HG02884 (cell line): ENCODE measurements at regions not wholly inside any gene's neighbourhood (a gene's known extent, or its start where the extent isn't known, plus 50 kb on each side); places are given as distances from the start of the nearest gene placed in this dataset.
"Not testable (repeated sequence)": the region's sequence is repeated elsewhere in the genome, so short reads cannot be mapped to it uniquely, and the experiment has no call there.

Source experiments
- ATAC-seq: cut with Tn5 transposase; IDR thresholded peaks from one replicate; pipeline ENCODE4 v1.9.1; 2021; ENCODE audit warnings: mild to moderate bottlenecking, moderate library complexity; ENCODE audit not compliant: unreplicated experiment

DNA sequence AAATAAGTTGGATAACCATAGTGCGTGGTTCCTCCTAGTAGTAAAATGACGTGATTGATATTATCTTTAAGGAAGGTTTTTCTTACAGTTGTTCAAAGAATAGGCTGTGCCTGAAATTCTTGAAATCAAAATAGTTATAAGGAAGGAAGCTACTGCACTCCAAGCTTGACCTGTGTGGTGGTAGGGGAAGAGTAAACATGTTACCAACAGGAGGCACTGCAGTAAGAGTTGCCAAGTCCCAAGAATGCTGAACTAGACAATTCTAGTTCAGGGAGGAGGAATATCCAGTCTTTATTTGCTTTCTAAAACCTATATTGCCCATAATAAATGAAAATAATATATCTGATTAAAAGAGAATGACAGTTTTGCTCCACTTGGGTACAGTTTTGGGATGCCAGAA is 764.5 kb downstream of the TMTC2 start:
- no peak for ATAC-seq

- ATAC-seq, result no peak
These were observed 747.9 kb downstream of the TMTC2 start for GRCh38 chr12:83434600-83434999.

DNA sequence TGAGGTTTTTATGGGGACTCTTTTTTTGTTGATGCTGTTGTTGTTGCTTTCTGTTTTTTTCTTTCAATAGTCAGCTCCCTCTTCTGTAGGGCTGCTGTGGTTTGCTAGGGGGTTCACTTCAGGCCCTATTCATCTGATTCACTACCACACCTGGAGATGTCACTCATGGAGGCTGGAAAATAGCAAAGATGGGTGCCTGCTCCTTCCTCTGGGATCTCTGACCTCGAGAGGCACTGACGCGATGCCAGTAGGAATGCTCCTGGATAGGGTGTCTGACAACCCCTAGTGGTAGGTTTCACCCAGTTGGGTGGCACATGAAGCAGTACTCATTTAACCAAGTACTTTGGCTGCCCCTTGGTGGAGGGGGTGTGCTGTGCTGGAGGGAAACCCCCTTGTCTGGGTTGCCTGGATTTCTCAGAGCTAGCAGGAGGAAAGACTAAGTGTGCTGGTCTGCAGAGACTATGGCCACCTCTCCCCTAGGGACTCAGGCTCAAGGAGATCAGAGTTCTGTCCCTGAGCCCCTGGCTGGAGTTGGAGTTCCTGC is 745.5 kb downstream of the TMTC2 start:
- ATAC-seq, result no peak

- ATAC-seq, result not testable (repeated sequence)
These were observed 741.0 kb downstream of the TMTC2 start for GRCh38 chr12:83427586-83428136.

GRCh38 chr12:83414981-83415380 is 728.3 kb downstream of the TMTC2 start:
- ATAC-seq, result no peak

DNA sequence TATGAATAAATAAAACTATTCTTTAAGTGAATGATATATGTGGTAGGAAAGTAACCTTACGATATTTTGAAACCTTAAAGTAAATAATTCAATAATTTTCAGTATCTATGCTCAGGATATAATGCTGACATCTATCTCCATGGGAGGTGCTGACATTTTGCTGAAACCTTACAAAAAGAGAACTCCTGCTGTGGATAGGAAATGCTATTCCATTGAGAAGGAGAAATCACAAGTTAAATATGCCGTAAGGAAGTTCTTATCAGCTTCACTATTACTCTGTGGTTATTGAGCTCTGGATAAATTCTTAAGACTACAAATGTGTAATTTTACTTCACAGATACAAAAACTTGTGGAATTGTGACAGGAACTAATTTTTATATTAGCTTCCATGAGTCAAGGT is 722.1 kb downstream of the TMTC2 start:
- ATAC-seq, result no peak

- ATAC-seq, result no peak
These were observed 721.4 kb downstream of the TMTC2 start for GRCh38 chr12:83408146-83408545.

DNA sequence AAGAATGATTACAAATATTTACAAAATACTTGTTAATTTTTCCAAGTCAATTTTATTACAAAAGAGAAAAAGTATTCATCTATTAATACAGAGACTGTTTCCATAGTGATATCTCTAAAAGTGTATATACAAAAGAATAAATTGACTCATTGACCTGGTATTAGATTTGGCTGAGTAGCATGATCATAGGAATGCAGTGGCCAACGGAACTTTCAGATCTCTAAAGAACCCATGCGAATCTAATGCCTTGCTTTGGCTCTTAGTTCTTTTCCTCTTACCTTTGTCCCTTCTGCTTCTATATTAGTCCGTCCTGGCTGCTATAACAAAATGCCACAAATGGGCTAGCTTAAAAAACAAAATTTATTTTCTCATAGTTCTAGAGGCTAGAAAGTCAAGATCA is 717.8 kb downstream of the TMTC2 start:
- no peak for ATAC-seq

- ATAC-seq, result no peak
These were observed 703.5 kb downstream of the TMTC2 start for GRCh38 chr12:83390186-83390585.

DNA sequence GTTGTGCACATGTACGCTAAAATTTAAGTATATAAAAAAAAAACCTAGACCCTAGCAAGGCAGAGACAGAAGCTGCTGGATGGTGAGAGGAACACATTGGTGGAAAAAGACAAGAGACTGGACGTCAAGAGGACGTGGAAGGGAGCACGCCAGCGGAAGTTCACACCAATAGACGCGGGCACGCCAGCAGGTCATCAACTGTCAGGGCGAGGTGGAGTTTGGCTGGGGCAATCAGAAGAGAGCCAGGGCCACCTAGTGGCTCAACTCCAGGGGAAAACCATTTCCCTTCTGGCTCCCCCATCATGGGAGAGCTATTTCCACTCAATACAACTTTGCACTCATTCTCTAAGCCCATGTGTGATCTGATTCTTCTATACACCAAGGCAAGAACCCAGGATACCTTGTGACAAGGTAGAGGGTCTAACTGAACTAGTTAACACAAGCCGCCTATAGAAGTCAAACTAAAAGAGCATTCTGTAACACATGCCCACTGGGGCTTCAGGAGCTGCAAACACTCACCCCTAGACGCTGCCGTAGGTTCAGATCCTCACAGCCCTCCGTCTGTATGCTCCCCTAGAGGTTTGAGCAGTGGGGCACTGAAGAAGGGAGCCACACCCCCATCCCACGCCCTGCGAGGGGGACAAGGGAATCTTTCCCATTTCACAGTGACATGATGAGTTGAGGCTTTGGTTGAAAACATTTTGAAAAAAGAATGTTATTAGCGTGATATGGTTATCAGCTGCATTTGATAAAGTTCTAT is 702.7 kb downstream of the TMTC2 start:
- no peak for ATAC-seq

DNA sequence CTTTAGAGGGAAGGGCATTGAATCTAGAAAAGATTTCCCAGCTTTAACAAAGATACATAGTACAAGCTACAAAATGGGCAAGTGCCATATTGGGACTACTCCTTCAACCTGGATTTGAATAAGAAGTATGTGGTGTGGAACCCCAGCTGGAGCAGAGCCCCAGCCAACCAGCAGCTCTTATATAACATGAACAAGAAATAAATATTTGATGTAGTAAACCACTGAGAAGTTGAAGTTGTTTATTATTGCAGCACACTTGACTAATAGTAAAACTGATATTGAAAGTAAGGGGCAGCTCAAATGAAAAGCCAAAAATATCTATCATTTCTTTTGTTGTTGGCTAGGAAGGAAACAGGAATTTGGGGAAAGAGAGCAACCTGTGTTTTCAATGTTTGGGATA is 701.8 kb downstream of the TMTC2 start:
- no peak for ATAC-seq

DNA sequence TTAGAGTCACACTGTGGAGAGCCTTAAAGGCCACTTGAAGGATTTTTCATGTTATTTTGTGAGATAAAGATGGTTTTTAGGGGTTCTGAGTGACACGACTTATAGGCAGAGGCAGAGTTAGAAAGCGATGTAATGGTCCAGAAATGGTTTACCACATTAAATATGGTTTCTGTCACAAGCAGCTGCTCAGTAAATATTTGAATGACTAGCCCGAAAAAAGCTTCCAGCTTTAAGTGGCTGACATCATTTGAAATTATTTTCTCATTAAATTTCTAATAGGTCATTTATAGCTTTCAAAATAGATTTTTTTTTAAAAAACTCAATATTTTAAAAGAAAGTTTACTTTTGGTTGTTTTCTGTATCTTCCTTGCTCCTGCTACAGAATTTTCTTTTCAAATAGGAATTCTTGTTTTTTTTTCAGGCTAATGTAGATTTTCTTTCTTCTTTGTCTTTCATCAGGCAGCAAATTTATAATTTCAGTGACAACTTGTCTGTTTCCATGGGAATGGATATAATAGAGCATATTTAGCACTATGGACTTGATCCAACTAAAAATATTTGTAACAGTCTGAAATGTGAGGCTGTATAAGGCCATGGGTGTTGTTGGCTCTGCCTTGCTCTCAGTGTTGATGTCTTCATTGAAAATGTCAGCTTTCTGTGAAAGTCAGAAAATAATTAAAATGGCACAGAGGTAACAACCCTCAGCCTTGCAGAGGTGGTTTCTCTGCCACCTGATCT is 700.0 kb downstream of the TMTC2 start:
- no peak for ATAC-seq

- no peak for ATAC-seq
These were observed 691.6 kb downstream of the TMTC2 start for GRCh38 chr12:83378186-83378727.

DNA sequence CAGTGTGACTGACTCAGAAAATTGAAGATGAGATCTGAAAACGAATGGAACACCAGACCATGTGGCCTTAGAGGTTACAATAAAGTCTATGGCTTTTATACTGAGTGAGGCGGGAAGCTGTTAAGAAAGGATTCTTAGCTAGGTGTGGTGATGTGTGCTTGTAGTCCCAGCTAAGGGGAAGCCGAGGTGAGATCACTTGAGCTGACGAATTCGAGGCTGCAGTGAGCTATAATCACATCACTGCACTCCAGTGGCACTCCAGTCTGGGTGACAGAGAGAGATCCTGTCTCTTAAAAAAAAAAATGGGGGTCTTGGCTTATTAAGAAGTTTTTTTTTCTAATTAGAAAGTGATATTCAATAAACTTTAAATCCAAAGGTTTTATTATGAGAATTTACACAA is 678.6 kb downstream of the TMTC2 start:
- ATAC-seq, result no peak

DNA sequence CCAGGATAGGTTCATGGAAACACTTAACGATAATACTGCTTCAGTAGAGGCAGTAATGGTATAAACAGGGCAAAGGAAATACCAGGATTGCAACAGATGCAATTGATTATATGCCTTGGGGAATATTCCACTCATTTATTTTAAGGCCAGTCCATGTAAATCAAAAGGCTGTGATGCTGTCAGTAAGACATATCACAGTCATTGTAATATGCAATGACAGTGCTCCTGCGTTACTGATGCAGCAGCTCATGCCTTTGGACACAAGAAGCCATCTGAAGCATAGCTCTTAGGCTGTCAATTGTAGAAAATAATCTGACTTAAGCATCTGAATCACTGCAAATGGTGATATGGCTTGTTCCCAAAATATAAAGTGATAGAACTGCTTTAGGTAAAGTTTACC is 674.8 kb downstream of the TMTC2 start:
- no peak for ATAC-seq

DNA sequence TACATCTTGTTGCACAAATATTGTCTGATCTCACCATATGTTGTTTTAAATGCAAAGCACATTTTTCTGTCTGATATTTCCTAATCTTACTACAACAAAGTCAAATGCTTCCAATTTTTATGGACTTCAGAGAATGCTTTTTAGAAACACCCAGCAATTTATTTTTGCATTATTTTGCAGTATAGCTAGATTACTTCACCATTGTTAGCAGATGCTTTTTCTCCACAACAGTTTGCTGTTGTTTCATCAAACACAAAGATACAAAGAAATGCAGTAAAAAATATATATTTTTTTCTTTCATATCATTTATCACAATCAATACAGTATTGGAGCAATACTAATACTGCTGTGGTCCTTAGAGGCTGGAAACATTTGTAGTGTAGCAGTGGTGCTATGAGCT is 674.4 kb downstream of the TMTC2 start:
- no peak for ATAC-seq

GRCh38 chr12:83349907-83350611 is 663.4 kb downstream of the TMTC2 start:
- ATAC-seq, result no peak

- ATAC-seq, result no peak
These were observed 659.6 kb downstream of the TMTC2 start for GRCh38 chr12:83346333-83346732.

GRCh38 chr12:83343767-83344166 is 657.1 kb downstream of the TMTC2 start:
- ATAC-seq, result no peak

- ATAC-seq, result no peak
These were observed 649.0 kb downstream of the TMTC2 start for GRCh38 chr12:83335748-83336147.

GRCh38 chr12:83326666-83327065 is 640.0 kb downstream of the TMTC2 start:
- ATAC-seq, result no peak
